ENCODE measurements at regions not wholly inside any gene's neighbourhood (a gene's known extent, or its start where the extent isn't known, plus 50 kb on each side); places are given as distances from the start of the nearest gene placed in this dataset.

DNA sequence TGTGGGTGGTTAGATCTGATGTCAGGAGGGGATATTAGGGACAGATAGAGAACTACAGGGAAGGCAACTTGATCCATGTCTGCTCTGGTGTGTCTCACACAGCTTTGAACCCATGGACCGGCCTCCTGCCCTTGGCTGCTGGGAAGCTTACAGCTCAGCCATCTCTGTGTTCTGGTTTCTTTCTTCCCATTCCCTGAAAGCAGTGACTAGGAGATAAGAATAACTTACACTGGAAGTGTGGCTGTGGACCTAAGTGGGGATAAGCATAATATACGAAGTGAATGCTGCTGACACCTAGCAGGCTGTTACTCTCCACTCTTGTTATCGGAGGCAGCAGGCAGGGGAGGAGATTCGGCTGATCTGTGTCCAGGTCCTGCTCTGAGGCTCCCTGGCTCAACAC, 282.3 kb upstream of the TUT7 start:
- TF ChIP-seq CTCF (IDR thresholded peaks at IDR 0.05) (no peak), EZH2 (IDR thresholded peaks at IDR 0.05; ENCODE audit: borderline replicate concordance, insufficient read depth, low read depth, low read length, poor library complexity, severe bottlenecking) (no peak)
